Endodermal cell (in vitro differentiated cells): ENCODE measurements at regions not wholly inside any gene's neighbourhood (a gene's known extent, or its start where the extent isn't known, plus 50 kb on each side); places are given as distances from the start of the nearest gene placed in this dataset.

Experiments
- DNase-seq: peaks from one replicate; pipeline ENCODE4 v3.0.0-alpha.2; 2017
- H3K27ac ChIP-seq: 2 replicates; pipeline ENCODE4 v1.5.1; 2013; ENCODE audit warnings: mild to moderate bottlenecking, low read depth, low read length, moderate library complexity
- H3K27me3 ChIP-seq: 2 replicates; pipeline ENCODE4 v1.6.1; 2013; ENCODE audit warnings: mild to moderate bottlenecking, low read length, moderate library complexity; ENCODE audit not compliant: insufficient read depth, control insufficient read depth, poor library complexity, severe bottlenecking
- H3K36me3 ChIP-seq: 2 replicates; pipeline ENCODE4 v1.7.0; 2013; ENCODE audit warnings: mild to moderate bottlenecking, low read length, moderate library complexity; ENCODE audit not compliant: control insufficient read depth, insufficient read depth
- H3K4me1 ChIP-seq: one replicate; pipeline ENCODE4 v1.7.0; 2013; ENCODE audit warnings: low read length; ENCODE audit not compliant: control insufficient read depth, insufficient read depth
- H3K4me3 ChIP-seq: 2 replicates; pipeline ENCODE4 v1.5.1; 2013; ENCODE audit warnings: mild to moderate bottlenecking, low read length, moderate library complexity
- H3K9ac ChIP-seq: 2 replicates; pipeline ENCODE4 v1.6.1; 2013; ENCODE audit warnings: mild to moderate bottlenecking, low read length, moderate library complexity; ENCODE audit not compliant: poor library complexity, severe bottlenecking; ENCODE audit errors: extremely low read depth
- H3K9me3 ChIP-seq: 2 replicates; pipeline ENCODE4 v1.6.1; 2013; ENCODE audit warnings: mild to moderate bottlenecking, low read length, moderate library complexity; ENCODE audit not compliant: control insufficient read depth
- H3K27ac Mint-ChIP-seq: 2 replicates; pipeline ENCODE4 v1.8.0; 2020; ENCODE audit warnings: mixed read lengths
- H3K27me3 Mint-ChIP-seq: 2 replicates; pipeline ENCODE4 v1.8.0; 2021; ENCODE audit warnings: mild to moderate bottlenecking, mixed read lengths; ENCODE audit not compliant: insufficient read depth
- H3K36me3 Mint-ChIP-seq: 2 replicates; pipeline ENCODE4 v1.8.0; 2020; ENCODE audit warnings: low read depth, mixed read lengths
- H3K4me1 Mint-ChIP-seq: 2 replicates; pipeline ENCODE4 v1.8.0; 2020; ENCODE audit warnings: mixed read lengths
- H3K4me3 Mint-ChIP-seq: 2 replicates; pipeline ENCODE4 v1.8.0; 2020; ENCODE audit warnings: mild to moderate bottlenecking, moderate library complexity, mixed read lengths
- H3K9me3 Mint-ChIP-seq: 2 replicates; pipeline ENCODE4 v1.8.0; 2020; ENCODE audit warnings: mild to moderate bottlenecking, mixed read lengths
- WGBS, 2 experiments: methylation state at CpG; one replicate each; pipeline versions ENCODE4 v1.1.5 to v1.1.7; 2013; ENCODE audit warnings: missing lambda C conversion rate in 2 of 2, mixed read lengths in 1 of 2; ENCODE audit not compliant: insufficient coverage in 1 of 2, insufficient read length in 1 of 2; 5-methylcytosine and 5-hydroxymethylcytosine counted together
- TF ChIP-seq, protein P1 (sequence below): fragments of 200-600 bp; sonication (generic); conservative IDR thresholded peaks from 2 replicates; pipeline ENCODE4 v1.5.0; 2021; ENCODE audit warnings: antibody characterized with exemption, mild to moderate bottlenecking

DNA sequence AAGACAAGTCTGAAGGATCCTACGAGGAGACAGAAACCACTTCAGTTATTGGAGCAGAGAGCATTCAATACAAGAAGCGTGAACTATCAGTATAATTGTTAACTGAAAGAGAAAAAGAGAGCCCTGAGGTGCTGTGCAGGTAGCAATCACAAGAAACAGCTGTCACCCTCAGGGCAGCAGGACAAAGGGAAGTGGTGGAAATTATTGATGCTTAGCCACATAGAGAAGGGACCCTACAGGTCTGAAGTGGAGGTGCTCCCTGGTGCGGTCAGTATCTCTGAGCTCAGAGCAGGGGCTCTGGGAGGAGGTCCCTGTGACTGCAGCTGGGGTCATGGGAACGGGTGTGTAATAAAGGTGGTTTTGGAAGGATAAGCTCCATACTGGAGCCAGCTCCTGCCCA, 97.8 kb upstream of the KLF6 start:
- no peak overlapping the region for H3K9ac ChIP-seq
- H3K36me3 Mint-ChIP-seq, result no peaks in the 10 kb centered on the region
- H3K27ac ChIP-seq, result no peak overlapping the region
- H3K27me3 Mint-ChIP-seq, result no peaks in the 10 kb centered on the region
- H3K36me3 ChIP-seq, result no peaks in the 10 kb centered on the region
- peaks cover 3% of the 10 kb centered on the region for H3K9me3 ChIP-seq
- H3K4me1 Mint-ChIP-seq, result peaks cover 25% of the 10 kb centered on the region
- WGBS, 2 experiments, result 96 to 100% methylated on average over 1 to 4 of the region's 4 CpGs
- peaks cover 9% of the 10 kb centered on the region for H3K9me3 Mint-ChIP-seq
- no peak overlapping the region for H3K4me3 ChIP-seq
- no peak overlapping the region for H3K27ac Mint-ChIP-seq
- DNase-seq, result no peak
- H3K4me1 ChIP-seq, result peaks cover 13% of the 10 kb centered on the region
- TF ChIP-seq, protein P1, sequence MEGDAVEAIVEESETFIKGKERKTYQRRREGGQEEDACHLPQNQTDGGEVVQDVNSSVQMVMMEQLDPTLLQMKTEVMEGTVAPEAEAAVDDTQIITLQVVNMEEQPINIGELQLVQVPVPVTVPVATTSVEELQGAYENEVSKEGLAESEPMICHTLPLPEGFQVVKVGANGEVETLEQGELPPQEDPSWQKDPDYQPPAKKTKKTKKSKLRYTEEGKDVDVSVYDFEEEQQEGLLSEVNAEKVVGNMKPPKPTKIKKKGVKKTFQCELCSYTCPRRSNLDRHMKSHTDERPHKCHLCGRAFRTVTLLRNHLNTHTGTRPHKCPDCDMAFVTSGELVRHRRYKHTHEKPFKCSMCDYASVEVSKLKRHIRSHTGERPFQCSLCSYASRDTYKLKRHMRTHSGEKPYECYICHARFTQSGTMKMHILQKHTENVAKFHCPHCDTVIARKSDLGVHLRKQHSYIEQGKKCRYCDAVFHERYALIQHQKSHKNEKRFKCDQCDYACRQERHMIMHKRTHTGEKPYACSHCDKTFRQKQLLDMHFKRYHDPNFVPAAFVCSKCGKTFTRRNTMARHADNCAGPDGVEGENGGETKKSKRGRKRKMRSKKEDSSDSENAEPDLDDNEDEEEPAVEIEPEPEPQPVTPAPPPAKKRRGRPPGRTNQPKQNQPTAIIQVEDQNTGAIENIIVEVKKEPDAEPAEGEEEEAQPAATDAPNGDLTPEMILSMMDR, result peak; percentile 34
- H3K4me3 Mint-ChIP-seq, result no peak overlapping the region
- H3K27me3 ChIP-seq, result no peaks in the 10 kb centered on the region

DNA sequence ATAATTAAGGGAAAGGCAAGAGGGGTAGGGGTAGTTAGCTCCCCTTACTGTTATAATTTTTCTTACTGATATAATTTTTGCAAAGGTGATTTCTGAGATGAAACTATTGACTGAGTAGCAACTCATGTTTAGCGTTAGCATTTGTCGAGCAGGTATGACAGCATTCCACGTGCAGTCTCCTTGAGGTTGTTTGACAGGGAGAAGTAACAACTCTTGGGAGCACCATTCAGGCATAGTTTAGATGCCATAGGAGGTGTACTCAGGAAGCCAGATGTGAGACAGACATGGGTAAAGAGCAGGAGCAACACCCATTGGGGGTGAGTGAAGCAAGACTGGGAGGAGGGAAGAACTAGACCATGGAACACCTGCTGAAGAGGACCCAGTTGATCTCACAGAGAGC, 96.6 kb upstream of the KLF6 start:
- TF ChIP-seq, protein P1, result no peak
- 97 to 100% methylated on average over 3 of the region's 3 CpGs for WGBS, 2 experiments
- H3K27ac ChIP-seq, result no peak overlapping the region

DNA sequence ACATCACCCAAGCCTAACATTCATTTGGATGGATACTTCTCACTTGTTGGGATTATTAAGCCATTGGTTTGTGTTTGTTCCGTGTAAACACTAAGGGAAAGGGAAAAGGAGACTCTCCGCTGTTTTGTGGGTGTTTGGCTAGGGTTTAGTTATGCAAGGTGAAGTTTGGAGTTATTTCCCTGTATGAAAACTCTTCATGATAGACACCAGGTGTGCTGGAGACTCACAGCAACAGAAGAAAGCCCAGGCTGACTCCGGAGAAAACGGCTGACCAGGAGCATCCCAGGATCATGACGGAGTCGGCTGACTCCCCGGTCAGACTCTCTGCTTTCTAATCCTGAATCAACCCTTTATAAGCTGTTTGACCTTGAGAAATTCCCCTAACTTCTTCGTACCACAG, 94.1 kb upstream of the KLF6 start:
- H3K4me3 Mint-ChIP-seq, result no peak overlapping the region
- H3K36me3 Mint-ChIP-seq, result no peaks in the 10 kb centered on the region
- no peak overlapping the region for H3K27ac Mint-ChIP-seq
- 87 to 94% methylated on average over 4 to 8 of the region's 8 CpGs for WGBS, 2 experiments
- H3K9ac ChIP-seq, result no peak overlapping the region
- H3K27ac ChIP-seq, result no peak overlapping the region
- H3K27me3 Mint-ChIP-seq, result no peaks in the 10 kb centered on the region
- DNase-seq, result peak; percentile 18
- no peaks in the 10 kb centered on the region for H3K36me3 ChIP-seq
- TF ChIP-seq, protein P1, result no peak
- H3K4me3 ChIP-seq, result no peak overlapping the region
- no peaks in the 10 kb centered on the region for H3K27me3 ChIP-seq
- H3K4me1 ChIP-seq, result peaks cover 4% of the 10 kb centered on the region
- peaks cover 10% of the 10 kb centered on the region for H3K4me1 Mint-ChIP-seq
- H3K9me3 Mint-ChIP-seq, result peaks cover 9% of the 10 kb centered on the region
- peaks cover 3% of the 10 kb centered on the region for H3K9me3 ChIP-seq

More for the DNA sequence above, 96.6 kb upstream of the KLF6 start:
- Mint-ChIP-seq H3K4me1 (peaks cover 22% of the 10 kb centered on the region), H3K36me3 (no peaks in the 10 kb centered on the region), H3K27ac (no peak overlapping the region), H3K9me3 (peaks cover 9% of the 10 kb centered on the region), H3K4me3 (no peak overlapping the region), H3K27me3 (no peaks in the 10 kb centered on the region)
- no peak for DNase-seq
- Histone ChIP-seq H3K9me3 (peaks cover 3% of the 10 kb centered on the region), H3K4me1 (peaks cover 11% of the 10 kb centered on the region), H3K36me3 (no peaks in the 10 kb centered on the region), H3K27me3 (no peaks in the 10 kb centered on the region), H3K9ac (no peak overlapping the region), H3K4me3 (no peak overlapping the region)
